A549 (cell line): ENCODE measurements at regions not wholly inside any gene's neighbourhood (a gene's known extent, or its start where the extent isn't known, plus 50 kb on each side); places are given as distances from the start of the nearest gene placed in this dataset.
A peak's percentile ranks its signal among the peaks of the same experiment; 100 is the strongest.

Experiments
- ATAC-seq, 2 experiments: fragments of 200-7000 bp in 1 of 2; fragments of >200 bp in 1 of 2; cut with Nextera tagmentation in 1 of 2; cut with Tn5 transposase in 1 of 2; 3 replicates each; pipeline versions ENCODE4 v1.8.0 to v1.9.1; 2018 to 2020; ENCODE audit warnings: mild to moderate bottlenecking in 1 of 2, moderate library complexity in 1 of 2
- CTCF ChIA-PET: fragments of 300-600 bp; sonication (Branson Sonifier 250); formaldehyde crosslinking; extraction: SDS; loops from one replicate; lab custom pipeline; 2021; ENCODE audit warnings: antibody characterized with exemption, inconsistent platforms; lab: Yijun Ruan, JAX
- POLR2A ChIA-PET: fragments of 350-600 bp; formaldehyde crosslinking; extraction: SDS; loops from one replicate; lab custom pipeline; 2021; ENCODE audit warnings: antibody characterized with exemption, inconsistent platforms; lab: Yijun Ruan, JAX
- DNase-seq, 2 experiments: peaks; one replicate each; pipeline versions ENCODE4 v3.0.0 to v3.0.0-alpha.2; 2011 to 2016; ENCODE audit warnings: low read depth in 1 of 2, low spot score in 1 of 2
- FAIRE-seq: peaks from 2 replicates; lab custom pipeline; 2011; peaks lifted over from hg19 to GRCh38; lab: Jason Lieb, UNC
- H3K27ac ChIP-seq, 2 experiments: fragments of >200 bp; sonication (Bioruptor Twin); formaldehyde crosslinking; 3 replicates each; pipeline ENCODE4 v1.5.1; 2016 to 2017
- H3K4me1 ChIP-seq: fragments of >200 bp; sonication (Bioruptor Twin); formaldehyde crosslinking; 3 replicates; pipeline ENCODE4 v1.6.1; 2016
- H3K4me2 ChIP-seq: fragments of >200 bp; sonication (Bioruptor Twin); formaldehyde crosslinking; 3 replicates; pipeline ENCODE4 v1.6.1; 2016
- H3K4me3 ChIP-seq: fragments of >200 bp; sonication (Bioruptor Twin); formaldehyde crosslinking; 3 replicates; pipeline ENCODE4 v1.5.1; 2016
- H3K9me3 ChIP-seq: fragments of >200 bp; sonication (Bioruptor Twin); formaldehyde crosslinking; 3 replicates; pipeline ENCODE4 v1.6.1; 2016
- CEBPB ChIP-seq, 2 experiments: fragments of >200 bp in 1 of 2; sonication (Bioruptor Twin) in 1 of 2; formaldehyde crosslinking in 1 of 2; IDR thresholded peaks; 2 replicates each; pipeline ENCODE4 v1.6.1; 2012 to 2016
- CHD4 ChIP-seq: fragments of 200-600 bp; sonication (generic); IDR thresholded peaks from 2 replicates; pipeline ENCODE4 v1.6.1; 2016; ENCODE audit warnings: antibody characterized with exemption, mild to moderate bottlenecking, borderline replicate concordance
- EHMT2 ChIP-seq: fragments of 200-600 bp; sonication (generic); IDR thresholded peaks from 2 replicates; pipeline ENCODE4 v1.6.1; 2016; ENCODE audit warnings: antibody characterized with exemption, low read depth, mild to moderate bottlenecking, moderate library complexity
- EP300 ChIP-seq, 2 experiments: fragments of >200 bp; sonication (Bioruptor Twin); formaldehyde crosslinking; IDR thresholded peaks; 2 replicates in 1 of 2; 3 replicates in 1 of 2; pipeline ENCODE4 v1.6.1; 2016 to 2017
- FOSL2 ChIP-seq, 2 experiments: fragments of 450-650 bp in 1 of 2; fragments of >200 bp in 1 of 2; sonication (Bioruptor Twin) in 1 of 2; formaldehyde crosslinking; IDR thresholded peaks; 2 replicates each; pipeline versions ENCODE4 v1.5.0 to v1.6.1; 2016 to 2020; ENCODE audit warnings: mild to moderate bottlenecking in 1 of 2, moderate library complexity in 1 of 2
- FOXS1 ChIP-seq: fragments of 250-450 bp; sonication (Bioruptor Pico); IDR thresholded peaks from 2 replicates; pipeline ENCODE4 v1.5.0; 2020; ENCODE audit warnings: mild to moderate bottlenecking, moderate library complexity
- HDAC2 ChIP-seq: fragments of 200-600 bp; sonication (generic); IDR thresholded peaks from 2 replicates; pipeline ENCODE4 v1.6.1; 2016
- KDM1A ChIP-seq: fragments of 200-600 bp; sonication (generic); IDR thresholded peaks from 2 replicates; pipeline ENCODE4 v1.6.1; 2016; ENCODE audit warnings: low read depth, mild to moderate bottlenecking
- MAFK ChIP-seq: fragments of 450-650 bp; IDR thresholded peaks from 2 replicates; pipeline ENCODE4 v1.6.1; 2014; ENCODE audit not compliant: partially characterized antibody
- MAZ ChIP-seq: fragments of 150-350 bp; IDR thresholded peaks from 2 replicates; pipeline ENCODE4 v1.6.1; 2014; ENCODE audit warnings: antibody characterized with exemption, low read depth, low read length, borderline replicate concordance
- NPAS2 ChIP-seq: fragments of 250-450 bp; sonication (Bioruptor Pico); IDR thresholded peaks from 2 replicates; pipeline ENCODE4 v1.8.0; 2022; ENCODE audit warnings: mild to moderate bottlenecking, moderate library complexity, borderline replicate concordance
- NR3C1 ChIP-seq: fragments of >200 bp; sonication (Bioruptor Twin); formaldehyde crosslinking; IDR thresholded peaks from 3 replicates; pipeline ENCODE4 v1.6.1; 2017
- POLR2AphosphoS2 ChIP-seq: conservative IDR thresholded peaks from 2 replicates; pipeline ENCODE4 v1.6.1; 2012; ENCODE audit warnings: low read length, improper control_type of control experiment, inconsistent platforms
- RFX5 ChIP-seq: fragments of 450-650 bp; IDR thresholded peaks from 2 replicates; pipeline ENCODE4 v1.7.1; 2014; ENCODE audit warnings: antibody characterized with exemption, mild to moderate bottlenecking, moderate library complexity
- RNF2 ChIP-seq: fragments of 200-600 bp; sonication (generic); IDR thresholded peaks from 2 replicates; pipeline ENCODE4 v1.6.1; 2016; ENCODE audit warnings: low read depth, mild to moderate bottlenecking, antibody characterized with exemption, moderate library complexity, borderline replicate concordance
- SMC3 ChIP-seq: fragments of >200 bp; sonication (Bioruptor Twin); formaldehyde crosslinking; IDR thresholded peaks from 3 replicates; pipeline ENCODE4 v1.6.1; 2018; ENCODE audit warnings: inconsistent platforms
- TP53 ChIP-seq: fragments of 250-450 bp; sonication (Bioruptor Pico); IDR thresholded peaks from 2 replicates; pipeline ENCODE4 v1.5.0; 2021; ENCODE audit warnings: mild to moderate bottlenecking, moderate library complexity
- ZC3H11A ChIP-seq: fragments of 450-650 bp; IDR thresholded peaks from 2 replicates; pipeline ENCODE4 v1.6.1; 2014; ENCODE audit warnings: antibody characterized with exemption, mild to moderate bottlenecking
- ZFP36 ChIP-seq: fragments of 450-650 bp; IDR thresholded peaks from 2 replicates; pipeline ENCODE4 v1.6.1; 2014; ENCODE audit warnings: borderline replicate concordance; ENCODE audit not compliant: partially characterized antibody
- ZNF302 ChIP-seq: fragments of 250-450 bp; sonication (Bioruptor Pico); IDR thresholded peaks from 2 replicates; pipeline ENCODE4 v1.9.0; 2021; ENCODE audit warnings: inconsistent platforms, mild to moderate bottlenecking, moderate library complexity
- WGBS: methylation state at CpG from one replicate; pipeline ENCODE4 v1.1.6; 2017; ENCODE audit errors: missing lambda C conversion rate; 5-methylcytosine and 5-hydroxymethylcytosine counted together
- TF ChIP-seq, protein P1 (sequence below): fragments of 250-450 bp; sonication (Bioruptor Pico); IDR thresholded peaks from 2 replicates; pipeline ENCODE4 v1.5.0; 2021; ENCODE audit warnings: mild to moderate bottlenecking, moderate library complexity, borderline replicate concordance

DNA sequence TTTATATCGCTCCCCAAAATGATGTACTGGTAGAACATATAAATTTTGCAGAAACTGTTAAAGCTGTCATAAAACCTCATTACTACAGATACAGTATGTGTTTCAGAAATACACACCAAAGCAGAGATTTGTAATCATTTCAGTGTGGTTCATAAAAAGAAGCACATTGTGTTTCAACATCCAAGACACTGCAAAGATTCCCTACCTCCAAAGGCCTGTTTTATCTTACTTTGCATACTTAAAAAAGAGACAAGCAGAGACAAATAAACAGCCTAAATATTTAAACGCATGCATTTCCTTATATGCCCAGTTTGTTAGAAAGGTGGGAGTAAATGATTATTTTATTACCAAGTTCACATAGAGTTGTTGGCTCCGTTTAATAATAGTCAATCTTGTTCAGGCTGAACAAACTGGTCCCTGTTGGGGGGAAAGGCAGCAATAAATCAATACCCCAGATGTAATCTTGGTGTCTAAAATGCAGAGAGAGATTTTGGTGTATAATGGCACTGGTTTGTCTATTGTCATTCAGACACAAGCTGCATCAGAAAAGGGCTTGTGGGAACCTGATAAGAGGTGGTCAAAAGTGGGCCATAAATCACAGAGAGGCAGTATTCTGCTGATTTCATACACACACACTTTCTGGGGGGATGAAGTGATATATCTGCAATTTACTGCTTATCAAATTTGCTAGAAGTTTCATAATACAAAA lies 321.4 kb upstream of the ETAA1 start:
- ATAC-seq = no peak
- ChIA-PET POLR2A (no interaction called here), CTCF (no interaction called here)
- WGBS = 52% methylated on average over 3 of the region's 3 CpGs
- Histone ChIP-seq H3K4me2 (no peak overlapping the region), H3K9me3 (peaks cover 6% of the 10 kb centered on the region; the same call in 1 of the 3 replicates), H3K4me3 (no peak overlapping the region), H3K4me1 (no peaks in the 10 kb centered on the region), H3K27ac (no peak overlapping the region)
- FAIRE-seq = peak; percentile 7
- no peak for DNase-seq
- TF ChIP-seq RFX5 (no peak), NPAS2 (CRISPR knock-in tag) (no peak), MAZ (no peak), EHMT2 (no peak), FOXS1 (CRISPR knock-in tag) (no peak), FOSL2 (IDR thresholded peaks at IDR 0.05) (no peak), FOSL2 (CRISPR knock-in tag; IDR thresholded peaks at IDR 0.05) (no peak), EP300 (IDR thresholded peaks at IDR 0.05) (no peak), CEBPB (IDR thresholded peaks at IDR 0.05) (no peak), KDM1A (no peak), ZFP36 (no peak), CHD4 (no peak), RNF2 (no peak), MAFK (no peak), HDAC2 (no peak), ZC3H11A (no peak), NR3C1 (no peak), ZNF302 (no peak), SMC3 (no peak), TP53 (no peak)
- TF ChIP-seq, protein P1, sequence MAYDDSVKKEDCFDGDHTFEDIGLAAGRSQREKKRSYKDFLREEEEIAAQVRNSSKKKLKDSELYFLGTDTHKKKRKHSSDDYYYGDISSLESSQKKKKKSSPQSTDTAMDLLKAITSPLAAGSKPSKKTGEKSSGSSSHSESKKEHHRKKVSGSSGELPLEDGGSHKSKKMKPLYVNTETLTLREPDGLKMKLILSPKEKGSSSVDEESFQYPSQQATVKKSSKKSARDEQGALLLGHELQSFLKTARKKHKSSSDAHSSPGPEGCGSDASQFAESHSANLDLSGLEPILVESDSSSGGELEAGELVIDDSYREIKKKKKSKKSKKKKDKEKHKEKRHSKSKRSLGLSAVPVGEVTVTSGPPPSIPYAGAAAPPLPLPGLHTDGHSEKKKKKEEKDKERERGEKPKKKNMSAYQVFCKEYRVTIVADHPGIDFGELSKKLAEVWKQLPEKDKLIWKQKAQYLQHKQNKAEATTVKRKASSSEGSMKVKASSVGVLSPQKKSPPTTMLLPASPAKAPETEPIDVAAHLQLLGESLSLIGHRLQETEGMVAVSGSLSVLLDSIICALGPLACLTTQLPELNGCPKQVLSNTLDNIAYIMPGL (CRISPR knock-in tag) = no peak

DNA sequence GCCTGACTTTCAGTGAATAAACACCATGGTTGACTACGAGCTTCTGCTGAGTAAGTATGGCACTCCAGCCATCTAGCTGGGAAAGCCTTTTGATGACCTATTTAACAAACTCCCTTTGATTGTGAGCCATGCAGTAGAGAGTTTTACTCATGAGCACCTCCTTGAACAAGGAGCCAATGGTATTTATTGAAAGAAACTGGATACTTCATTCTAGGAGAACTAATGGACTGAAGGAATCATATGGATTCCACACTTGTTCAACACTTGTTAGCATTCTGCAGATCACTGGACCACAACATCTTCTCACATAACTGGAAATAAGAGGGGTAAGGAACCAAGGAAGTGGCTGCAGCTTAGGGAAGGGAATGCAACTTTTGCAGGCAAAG lies 320.9 kb upstream of the ETAA1 start:
- ATAC-seq (no peak), DNase-seq (no peak), FAIRE-seq (no peak)
- peaks cover 6% of the 10 kb centered on the region; the same call in 1 of the 3 replicates for H3K9me3 ChIP-seq
- POLR2A ChIA-PET = no interaction called here
- no peak overlapping the region for H3K4me2 ChIP-seq
- no peaks in the 10 kb centered on the region for H3K4me1 ChIP-seq
- no peak overlapping the region for H3K4me3 ChIP-seq
- no peak overlapping the region for H3K27ac ChIP-seq
- CTCF ChIA-PET = no interaction called here
- no peak for TF ChIP-seq POLR2AphosphoS2
- 16% methylated on average over 1 of the region's 1 CpG for WGBS

DNA sequence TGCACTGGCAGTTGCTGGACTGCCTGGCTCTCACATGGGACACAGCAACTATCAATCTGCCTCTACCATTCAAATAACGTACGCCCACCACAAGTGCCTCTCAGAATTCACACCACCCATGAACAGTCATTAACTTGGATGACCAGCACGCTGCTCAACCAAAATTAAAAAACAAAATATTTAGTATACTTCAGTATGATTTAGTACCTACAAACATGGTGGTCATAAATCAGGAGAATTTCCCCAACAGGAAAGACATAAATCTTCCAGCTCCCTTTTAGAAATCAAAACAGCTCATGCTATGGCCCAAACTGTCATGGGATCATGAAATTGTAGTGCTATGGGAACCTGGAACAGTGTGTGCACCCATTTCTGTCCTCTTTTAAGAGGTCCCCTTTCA lies 317.4 kb upstream of the ETAA1 start:
- WGBS = 13% methylated on average over 3 of the region's 3 CpGs
- H3K9me3 ChIP-seq = peaks cover 6% of the 10 kb centered on the region; the same call in 1 of the 3 replicates
- CTCF ChIA-PET = no interaction called here
- no peak overlapping the region for H3K27ac ChIP-seq
- no peak for ATAC-seq
- POLR2A ChIA-PET = no interaction called here
- no peak overlapping the region for H3K4me2 ChIP-seq
- no peaks in the 10 kb centered on the region for H3K4me1 ChIP-seq
- DNase-seq = no peak
- FAIRE-seq = no peak
- no peak overlapping the region for H3K4me3 ChIP-seq
- TF ChIP-seq MAZ = no peak
